ENCODE measurements at regions not wholly inside any gene's neighbourhood (a gene's known extent, or its start where the extent isn't known, plus 50 kb on each side); places are given as distances from the start of the nearest gene placed in this dataset.

GRCh38 chr10:47207281-47207615 lies 92.7 kb upstream of the GDF10 start:
- TF ChIP-seq CTCF (IDR thresholded peaks at IDR 0.05) (no peak), EZH2 (IDR thresholded peaks at IDR 0.05; ENCODE audit: borderline replicate concordance, insufficient read depth, low read depth, low read length, poor library complexity, severe bottlenecking) (no peak)
